DND-41 (cell line): ENCODE measurements at regions not wholly inside any gene's neighbourhood (a gene's known extent, or its start where the extent isn't known, plus 50 kb on each side); places are given as distances from the start of the nearest gene placed in this dataset.

Source experiments
- EZH2 ChIP-seq: IDR thresholded peaks from 3 replicates; pipeline ENCODE4 v1.6.1; 2012; ENCODE audit warnings: borderline replicate concordance, low read depth, mild to moderate bottlenecking, moderate library complexity, low read length, inconsistent platforms; ENCODE audit not compliant: severe bottlenecking
- TF ChIP-seq, protein P1 (sequence below): IDR thresholded peaks from 2 replicates; pipeline ENCODE4 v1.5.1; 2012; ENCODE audit warnings: borderline replicate concordance, low read length, moderate library complexity, mild to moderate bottlenecking; ENCODE audit not compliant: poor library complexity, severe bottlenecking; ENCODE audit errors: extremely low read depth

DNA sequence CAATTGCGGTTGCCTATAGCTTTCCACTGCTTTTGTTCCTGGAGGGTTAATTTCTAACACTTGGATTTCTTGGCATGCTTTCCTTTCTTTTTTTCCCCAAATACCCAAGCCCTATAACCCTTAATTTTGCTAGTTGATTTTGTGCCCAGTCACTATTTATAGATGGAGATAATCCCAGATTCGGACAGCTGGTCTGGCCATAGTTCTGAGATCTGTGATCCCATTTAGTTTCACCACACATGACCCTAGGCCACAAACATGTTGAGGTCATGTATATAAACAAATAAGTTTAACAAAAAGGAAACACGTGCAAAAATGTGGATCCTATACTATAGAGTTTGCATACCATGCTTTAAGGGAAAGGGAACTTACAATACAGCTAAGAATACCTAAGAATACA, 111.4 kb downstream of the ZMAT3 start:
- TF ChIP-seq, protein P1, sequence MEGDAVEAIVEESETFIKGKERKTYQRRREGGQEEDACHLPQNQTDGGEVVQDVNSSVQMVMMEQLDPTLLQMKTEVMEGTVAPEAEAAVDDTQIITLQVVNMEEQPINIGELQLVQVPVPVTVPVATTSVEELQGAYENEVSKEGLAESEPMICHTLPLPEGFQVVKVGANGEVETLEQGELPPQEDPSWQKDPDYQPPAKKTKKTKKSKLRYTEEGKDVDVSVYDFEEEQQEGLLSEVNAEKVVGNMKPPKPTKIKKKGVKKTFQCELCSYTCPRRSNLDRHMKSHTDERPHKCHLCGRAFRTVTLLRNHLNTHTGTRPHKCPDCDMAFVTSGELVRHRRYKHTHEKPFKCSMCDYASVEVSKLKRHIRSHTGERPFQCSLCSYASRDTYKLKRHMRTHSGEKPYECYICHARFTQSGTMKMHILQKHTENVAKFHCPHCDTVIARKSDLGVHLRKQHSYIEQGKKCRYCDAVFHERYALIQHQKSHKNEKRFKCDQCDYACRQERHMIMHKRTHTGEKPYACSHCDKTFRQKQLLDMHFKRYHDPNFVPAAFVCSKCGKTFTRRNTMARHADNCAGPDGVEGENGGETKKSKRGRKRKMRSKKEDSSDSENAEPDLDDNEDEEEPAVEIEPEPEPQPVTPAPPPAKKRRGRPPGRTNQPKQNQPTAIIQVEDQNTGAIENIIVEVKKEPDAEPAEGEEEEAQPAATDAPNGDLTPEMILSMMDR = no peak
- no peak for TF ChIP-seq EZH2
